ENCODE measurements at regions not wholly inside any gene's neighbourhood (a gene's known extent, or its start where the extent isn't known, plus 50 kb on each side); places are given as distances from the start of the nearest gene placed in this dataset.
"Not testable (repeated sequence)": the region's sequence is repeated elsewhere in the genome, so short reads cannot be mapped to it uniquely, and the experiment has no call there.

DNA sequence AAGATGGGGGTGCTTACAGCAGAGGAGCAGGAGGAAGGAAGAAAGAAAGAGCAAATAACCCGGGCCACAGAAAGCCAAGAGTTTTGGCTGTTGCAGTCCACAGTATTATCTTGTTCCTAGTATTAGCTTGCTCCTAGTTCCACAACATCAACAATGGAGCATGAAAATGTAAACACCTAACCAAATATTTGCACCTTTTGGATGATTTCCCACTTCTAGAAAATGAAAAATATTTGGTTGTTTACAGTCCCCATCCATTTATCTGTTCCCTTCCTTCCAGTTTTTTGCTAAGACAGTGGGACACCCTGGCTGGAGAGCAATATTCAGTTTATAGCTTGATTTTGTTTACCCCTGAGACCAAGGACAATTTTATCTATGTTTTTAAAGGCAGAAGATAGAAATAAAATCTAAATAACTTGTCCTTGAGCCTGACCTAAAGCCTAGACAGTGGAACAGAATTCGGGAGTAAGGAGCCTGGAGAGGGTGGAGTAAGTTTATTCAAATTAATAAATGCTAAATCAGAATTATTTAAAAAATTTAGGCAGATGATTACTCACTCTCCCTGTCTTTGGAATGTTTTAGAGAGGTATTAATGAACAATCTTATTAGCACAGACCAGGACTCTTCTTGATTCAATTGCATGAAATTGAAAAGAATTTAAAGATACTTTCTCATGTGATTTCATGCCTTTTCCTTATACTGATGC is 51.6 kb downstream of the RESF1 start:
- TF ChIP-seq CTCF (IDR thresholded peaks at IDR 0.05; ENCODE audit: unreplicated experiment), result no peak
- no peak overlapping the region for H3K27ac Mint-ChIP-seq (ENCODE audit: unreplicated experiment)
- H3K36me3 Mint-ChIP-seq (ENCODE audit: low read depth, unreplicated experiment), result no peaks in the 10 kb centered on the region
- no peaks in the 10 kb centered on the region for H3K4me1 Mint-ChIP-seq (ENCODE audit: unreplicated experiment)
- no peaks in the 10 kb centered on the region for H3K9me3 Mint-ChIP-seq (ENCODE audit: unreplicated experiment)
- H3K27me3 Mint-ChIP-seq (ENCODE audit: unreplicated experiment), result no peaks in the 10 kb centered on the region
- no peak for DNase-seq (ENCODE audit: low spot score)
- no peak overlapping the region for H3K4me3 Mint-ChIP-seq (ENCODE audit: unreplicated experiment)

DNA sequence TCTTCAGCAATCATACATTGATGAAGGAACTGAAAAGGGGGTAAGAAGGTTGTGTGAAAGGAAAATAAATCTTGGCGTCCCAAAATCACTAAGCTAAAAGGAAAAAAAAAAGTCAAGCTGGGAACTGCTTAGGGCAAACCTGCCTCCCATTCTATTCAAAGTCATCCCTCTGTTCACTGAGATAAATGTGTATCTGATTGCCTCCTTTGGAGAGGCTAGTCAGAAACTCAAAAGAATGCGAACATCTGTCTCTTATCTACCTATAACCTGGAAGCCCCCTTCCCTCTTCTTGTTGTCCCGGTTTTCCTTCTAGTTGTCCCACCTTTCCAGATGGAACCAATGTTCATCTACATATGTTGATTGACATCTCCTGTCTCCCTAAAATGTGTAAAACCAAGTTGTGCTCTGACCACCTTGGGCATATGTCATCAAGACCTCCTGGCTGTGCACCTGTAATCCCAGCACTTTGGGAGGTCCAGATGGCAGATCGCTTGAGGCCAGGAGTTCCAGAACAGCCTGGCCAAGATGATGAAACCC is 53.1 kb downstream of the RESF1 start:
- H3K4me3 Mint-ChIP-seq (ENCODE audit: unreplicated experiment), result no peak overlapping the region
- H3K36me3 Mint-ChIP-seq (ENCODE audit: low read depth, unreplicated experiment), result no peaks in the 10 kb centered on the region
- no peaks in the 10 kb centered on the region for H3K9me3 Mint-ChIP-seq (ENCODE audit: unreplicated experiment)
- peaks cover 3% of the 10 kb centered on the region for H3K4me1 Mint-ChIP-seq (ENCODE audit: unreplicated experiment)
- H3K27me3 Mint-ChIP-seq (ENCODE audit: unreplicated experiment), result no peaks in the 10 kb centered on the region
- TF ChIP-seq CTCF (IDR thresholded peaks at IDR 0.05; ENCODE audit: unreplicated experiment), result no peak
- no peak for DNase-seq (ENCODE audit: low spot score)
- no peak overlapping the region for H3K27ac Mint-ChIP-seq (ENCODE audit: unreplicated experiment)

DNA sequence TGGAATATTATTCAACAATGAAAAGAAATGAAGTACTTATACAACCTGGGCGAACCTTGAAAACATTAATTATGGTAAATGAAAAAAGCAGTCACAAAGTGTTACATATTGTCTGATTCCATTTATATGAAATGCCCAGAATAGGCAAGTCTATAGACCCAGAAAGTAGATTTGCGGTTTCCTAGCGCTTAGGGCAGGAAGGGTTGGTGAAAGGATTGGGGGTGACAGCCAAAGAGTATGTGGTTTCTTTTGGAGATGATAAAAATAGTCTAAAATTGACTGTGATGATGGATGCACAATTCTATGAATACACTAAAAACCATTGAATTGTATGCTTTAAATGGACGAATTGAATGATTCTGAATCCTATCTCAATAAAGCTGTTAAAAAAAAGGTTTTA is 55.8 kb downstream of the RESF1 start:
- no peaks in the 10 kb centered on the region for H3K27me3 Mint-ChIP-seq (ENCODE audit: unreplicated experiment)

DNA sequence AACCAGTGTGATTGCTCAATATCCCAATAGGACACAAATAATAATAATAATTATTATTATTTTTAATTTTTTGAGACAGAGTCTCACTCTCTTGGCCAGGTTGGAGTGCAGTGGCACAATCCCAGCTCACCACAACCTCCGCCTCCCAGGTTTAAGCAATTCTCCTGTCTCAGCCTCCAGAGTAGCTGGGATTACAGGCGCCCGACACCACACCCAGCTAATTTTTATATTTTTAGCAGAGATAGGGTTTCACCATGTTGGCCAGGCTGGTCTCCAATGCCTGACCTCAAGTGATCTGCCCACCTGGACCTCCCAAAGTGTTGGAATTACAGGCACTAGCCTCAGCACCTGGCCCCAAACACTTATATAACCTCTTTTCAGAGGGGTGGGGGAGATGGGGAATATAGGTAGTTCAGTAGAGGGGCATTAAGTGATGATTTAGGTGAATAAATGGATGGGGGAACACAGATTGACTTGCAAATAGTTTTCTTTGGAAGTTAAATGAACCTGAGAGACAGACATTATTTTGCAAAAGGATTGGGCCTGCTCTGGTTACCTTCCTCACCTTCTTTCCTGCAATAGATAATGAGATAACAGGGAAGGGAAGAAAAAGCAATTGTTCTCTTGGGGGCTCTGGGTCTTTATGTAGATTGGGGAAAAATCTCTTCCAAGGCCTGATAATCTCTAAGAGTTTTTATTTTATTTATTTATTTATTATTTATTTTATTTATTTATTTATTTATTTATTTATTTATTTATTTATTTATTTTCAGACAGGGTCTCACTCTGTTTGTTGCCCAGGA is 57.7 kb downstream of the RESF1 start:
- H3K9me3 Mint-ChIP-seq (ENCODE audit: unreplicated experiment), result no peaks in the 10 kb centered on the region
- no peak overlapping the region for H3K4me3 Mint-ChIP-seq (ENCODE audit: unreplicated experiment)
- no peaks in the 10 kb centered on the region for H3K36me3 Mint-ChIP-seq (ENCODE audit: low read depth, unreplicated experiment)
- no peak for TF ChIP-seq CTCF (IDR thresholded peaks at IDR 0.05; ENCODE audit: unreplicated experiment)
- H3K4me1 Mint-ChIP-seq (ENCODE audit: unreplicated experiment), result peaks cover 3% of the 10 kb centered on the region
- H3K27ac Mint-ChIP-seq (ENCODE audit: unreplicated experiment), result no peak overlapping the region
- no peak for DNase-seq (ENCODE audit: low spot score)
- peaks cover 3% of the 10 kb centered on the region for H3K27me3 Mint-ChIP-seq (ENCODE audit: unreplicated experiment)

More for the DNA sequence above, 55.8 kb downstream of the RESF1 start:
- TF ChIP-seq CTCF (IDR thresholded peaks at IDR 0.05; ENCODE audit: unreplicated experiment), result no peak
- peaks cover 3% of the 10 kb centered on the region for H3K4me1 Mint-ChIP-seq (ENCODE audit: unreplicated experiment)
- no peaks in the 10 kb centered on the region for H3K9me3 Mint-ChIP-seq (ENCODE audit: unreplicated experiment)
- no peak for DNase-seq (ENCODE audit: low spot score)
- no peaks in the 10 kb centered on the region for H3K36me3 Mint-ChIP-seq (ENCODE audit: low read depth, unreplicated experiment)
- H3K4me3 Mint-ChIP-seq (ENCODE audit: unreplicated experiment), result no peak overlapping the region
- H3K27ac Mint-ChIP-seq (ENCODE audit: unreplicated experiment), result no peak overlapping the region

DNA sequence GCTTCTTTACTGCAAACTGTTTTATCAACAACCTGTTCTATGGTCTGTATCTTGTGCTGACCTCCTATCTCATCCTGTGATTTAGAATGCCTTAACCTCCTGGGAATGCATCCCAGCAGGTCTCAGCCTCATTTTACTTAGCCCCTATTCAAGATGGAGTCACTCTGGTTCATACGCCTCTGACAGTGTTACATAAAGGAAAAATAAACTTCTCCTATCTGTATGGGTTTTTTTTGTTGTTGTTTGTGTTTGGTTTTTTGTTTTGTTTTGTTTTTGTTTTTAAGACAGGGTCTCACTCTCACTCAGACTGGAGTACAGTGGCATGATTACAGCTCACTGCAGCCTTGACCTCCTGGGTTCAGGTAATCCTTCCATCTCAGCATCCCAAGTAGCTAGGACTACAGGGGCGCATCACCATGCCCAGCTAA is 62.1 kb downstream of the RESF1 start:
- H3K27me3 Mint-ChIP-seq (ENCODE audit: unreplicated experiment), result peaks cover 11% of the 10 kb centered on the region
- H3K4me1 Mint-ChIP-seq (ENCODE audit: unreplicated experiment), result peaks cover 3% of the 10 kb centered on the region
- H3K4me3 Mint-ChIP-seq (ENCODE audit: unreplicated experiment), result no peak overlapping the region
- H3K36me3 Mint-ChIP-seq (ENCODE audit: low read depth, unreplicated experiment), result peaks cover 5% of the 10 kb centered on the region
- no peaks in the 10 kb centered on the region for H3K9me3 Mint-ChIP-seq (ENCODE audit: unreplicated experiment)
- no peak overlapping the region for H3K27ac Mint-ChIP-seq (ENCODE audit: unreplicated experiment)
- TF ChIP-seq CTCF (IDR thresholded peaks at IDR 0.05; ENCODE audit: unreplicated experiment), result no peak
- no peak for DNase-seq (ENCODE audit: low spot score)

GRCh38 chr12:32022387-32022786 is 63.2 kb downstream of the RESF1 start:
- not testable (repeated sequence) for H3K9me3 Mint-ChIP-seq (ENCODE audit: unreplicated experiment); DNase-seq (ENCODE audit: low spot score)

DNA sequence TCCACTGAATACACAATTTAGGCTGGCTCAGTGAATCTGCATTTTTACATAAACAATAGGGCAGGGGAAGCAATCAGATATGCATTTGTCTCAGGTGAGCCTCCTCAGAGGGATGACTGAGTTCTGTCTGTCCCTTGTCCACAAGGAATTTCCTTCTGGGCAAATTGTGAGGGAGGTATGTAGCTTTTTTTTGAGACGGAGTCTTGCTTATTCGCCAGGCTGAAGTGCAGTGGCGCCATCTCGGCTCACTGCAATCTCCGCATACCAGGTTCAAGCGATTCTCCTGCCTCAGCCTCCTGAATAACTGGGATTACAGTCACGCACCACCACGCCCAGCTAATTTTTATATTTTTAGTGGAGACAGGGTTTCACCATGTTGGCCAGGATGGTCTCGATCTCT is 64.6 kb downstream of the RESF1 start:
- peaks cover 11% of the 10 kb centered on the region for H3K27me3 Mint-ChIP-seq (ENCODE audit: unreplicated experiment)
- H3K4me1 Mint-ChIP-seq (ENCODE audit: unreplicated experiment); H3K36me3 Mint-ChIP-seq (ENCODE audit: low read depth, unreplicated experiment); H3K9me3 Mint-ChIP-seq (ENCODE audit: unreplicated experiment); H3K27ac Mint-ChIP-seq (ENCODE audit: unreplicated experiment); DNase-seq (ENCODE audit: low spot score); H3K4me3 Mint-ChIP-seq (ENCODE audit: unreplicated experiment): not testable (repeated sequence)

More at GRCh38 chr12:32022387-32022786, 63.2 kb downstream of the RESF1 start:
- H3K36me3 Mint-ChIP-seq (ENCODE audit: low read depth, unreplicated experiment); H3K4me1 Mint-ChIP-seq (ENCODE audit: unreplicated experiment); H3K27ac Mint-ChIP-seq (ENCODE audit: unreplicated experiment); H3K4me3 Mint-ChIP-seq (ENCODE audit: unreplicated experiment): not testable (repeated sequence)
- peaks cover 11% of the 10 kb centered on the region for H3K27me3 Mint-ChIP-seq (ENCODE audit: unreplicated experiment)

All from endothelial cell (in vitro differentiated cells).